PC-3 (cell line): ENCODE measurements at regions not wholly inside any gene's neighbourhood (a gene's known extent, or its start where the extent isn't known, plus 50 kb on each side); places are given as distances from the start of the nearest gene placed in this dataset.

ENCODE experiments used
- ATAC-seq: fragments of 200-7000 bp; cut with Tn5 transposase; 2 replicates; pipeline ENCODE4 v1.9.1; 2020; ENCODE audit warnings: mild to moderate bottlenecking, moderate library complexity
- BruUV-seq: library from RNA; stranded (reverse); fragments of 400-500 nt; replicated peaks from 2 replicates; lab custom pipeline; 2021; lab: Mats Ljungman, UMichigan
- CTCF ChIA-PET: fragments of 300-600 bp; sonication (Branson Sonifier 250); formaldehyde crosslinking; loops from one replicate; lab custom pipeline; 2022; ENCODE audit warnings: antibody characterized with exemption; lab: Charles Lee
- POLR2A ChIA-PET: fragments of 300-600 bp; sonication (Branson Sonifier 250); formaldehyde crosslinking; loops from one replicate; lab custom pipeline; 2022; ENCODE audit warnings: antibody characterized with exemption; ENCODE audit not compliant: unreplicated experiment; lab: Charles Lee
- DNase-seq: peaks from one replicate; pipeline ENCODE4 v3.0.0-alpha.2; 2015
- H2AFZ ChIP-seq: fragments of 300-600 bp; sonication (generic); 2 replicates; pipeline ENCODE4 v1.6.0; 2016; ENCODE audit warnings: antibody characterized with exemption, low read length
- H3F3A ChIP-seq: fragments of 300-600 bp; sonication (generic); one replicate; pipeline ENCODE4 v1.6.0; 2017; ENCODE audit warnings: antibody characterized with exemption, low read length, control low read depth, mild to moderate bottlenecking; ENCODE audit not compliant: unreplicated experiment
- H3K27ac ChIP-seq: fragments of 300-600 bp; sonication (generic); 2 replicates; pipeline ENCODE4 v1.5.1; 2016; ENCODE audit warnings: mild to moderate bottlenecking, low read length
- H3K27me3 ChIP-seq: fragments of 300-600 bp; sonication (generic); 2 replicates; pipeline ENCODE4 v1.6.1; 2016; ENCODE audit warnings: low read length, mixed read lengths
- H3K36me3 ChIP-seq: fragments of 300-600 bp; sonication (generic); 2 replicates; pipeline ENCODE4 v1.6.1; 2016; ENCODE audit warnings: low read depth, mixed run types, low read length, mixed read lengths
- H3K4me1 ChIP-seq: fragments of 300-600 bp; sonication (generic); 2 replicates; pipeline ENCODE4 v1.5.1; 2016; ENCODE audit warnings: low read length; ENCODE audit not compliant: insufficient read depth
- H3K4me2 ChIP-seq: fragments of 300-600 bp; sonication (generic); 2 replicates; pipeline ENCODE4 v1.6.0; 2016; ENCODE audit warnings: low read length
- H3K4me3 ChIP-seq: fragments of 300-600 bp; sonication (generic); 2 replicates; pipeline ENCODE4 v1.5.1; 2016; ENCODE audit warnings: mild to moderate bottlenecking, low read length, mixed read lengths
- H3K79me2 ChIP-seq: fragments of 300-600 bp; sonication (generic); 2 replicates; pipeline ENCODE4 v1.6.1; 2017; ENCODE audit warnings: low read length, mixed read lengths
- H3K9ac ChIP-seq: fragments of 300-600 bp; sonication (generic); 2 replicates; pipeline ENCODE4 v1.6.0; 2016; ENCODE audit warnings: mild to moderate bottlenecking, low read length
- H3K9me2 ChIP-seq: fragments of 300-600 bp; sonication (generic); replicated peaks from 2 replicates; pipeline ENCODE4 v1.6.1; 2016; ENCODE audit warnings: mixed run types, low read length, mixed read lengths
- H3K9me3 ChIP-seq: fragments of 300-600 bp; sonication (generic); 2 replicates; pipeline ENCODE4 v1.6.1; 2016; ENCODE audit warnings: low read length, mixed read lengths
- H4K20me1 ChIP-seq: fragments of 300-600 bp; sonication (generic); 2 replicates; pipeline ENCODE4 v1.6.1; 2016; ENCODE audit warnings: low read length, mixed read lengths
- EZH2 ChIP-seq: fragments of 300-600 bp; sonication (generic); IDR thresholded peaks from one replicate; pipeline ENCODE4 v1.6.1; 2017; ENCODE audit warnings: antibody characterized with exemption, mild to moderate bottlenecking, low read length; ENCODE audit not compliant: unreplicated experiment
- EZH2phosphoT487 ChIP-seq: fragments of 300-600 bp; sonication (generic); IDR thresholded peaks from 2 replicates; pipeline ENCODE4 v1.6.1; 2018; ENCODE audit warnings: mild to moderate bottlenecking, antibody characterized with exemption, low read length, borderline replicate concordance
- intact Hi-C: fragments of 100-400 bp; cut with micrococcal nuclease; formaldehyde crosslinking; loops from 2 replicates; pipeline ENCODE4 v1.9.0; 2023
- TF ChIP-seq, protein P1 (sequence below): fragments of 300-600 bp; sonication (generic); conservative IDR thresholded peaks from 2 replicates; pipeline ENCODE4 v1.5.1; 2017; ENCODE audit warnings: antibody characterized with exemption, low read depth, mild to moderate bottlenecking, low read length

DNA sequence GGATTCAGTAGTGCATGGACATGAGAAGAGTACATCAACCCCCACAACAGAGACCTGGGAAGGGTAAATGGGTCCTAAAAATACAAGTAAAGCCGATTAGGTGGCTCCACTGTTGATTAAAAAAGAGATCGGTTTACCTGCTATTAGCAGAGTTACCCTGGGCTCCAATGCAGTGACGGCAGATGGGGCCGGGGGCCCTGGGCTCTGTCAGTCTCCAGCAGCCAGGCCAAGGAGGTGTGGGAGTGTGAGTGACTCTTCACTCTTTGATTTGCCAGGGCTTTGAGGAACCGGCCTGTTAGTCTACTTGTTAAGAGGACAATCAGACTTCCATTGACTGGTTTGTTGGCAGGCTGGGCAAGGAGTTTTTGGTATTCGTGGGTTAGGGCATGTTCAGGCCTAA lies 1368.7 kb downstream of the UQCRFS1 start:
- intact Hi-C loops: no loop called here
- Histone ChIP-seq H3K27me3 (no peaks in the 10 kb centered on the region), H3K4me3 (no peak overlapping the region), H3F3A (no peaks in the 10 kb centered on the region), H3K9ac (no peak overlapping the region), H3K4me2 (no peak overlapping the region), H3K36me3 (no peaks in the 10 kb centered on the region), H3K9me3 (no peaks in the 10 kb centered on the region), H3K79me2 (no peaks in the 10 kb centered on the region), H3K27ac (no peak overlapping the region), H4K20me1 (no peaks in the 10 kb centered on the region), H2AFZ (no peak overlapping the region), H3K9me2 (no peaks in the 10 kb centered on the region), H3K4me1 (no peaks in the 10 kb centered on the region)
- BruUV-seq: no TSS peak
- no peak for DNase-seq
- ChIA-PET POLR2A (no interaction called here), CTCF (no interaction called here)
- ATAC-seq: no peak
- no peak for TF ChIP-seq EZH2phosphoT487
- TF ChIP-seq EZH2: no peak
- TF ChIP-seq, protein P1, sequence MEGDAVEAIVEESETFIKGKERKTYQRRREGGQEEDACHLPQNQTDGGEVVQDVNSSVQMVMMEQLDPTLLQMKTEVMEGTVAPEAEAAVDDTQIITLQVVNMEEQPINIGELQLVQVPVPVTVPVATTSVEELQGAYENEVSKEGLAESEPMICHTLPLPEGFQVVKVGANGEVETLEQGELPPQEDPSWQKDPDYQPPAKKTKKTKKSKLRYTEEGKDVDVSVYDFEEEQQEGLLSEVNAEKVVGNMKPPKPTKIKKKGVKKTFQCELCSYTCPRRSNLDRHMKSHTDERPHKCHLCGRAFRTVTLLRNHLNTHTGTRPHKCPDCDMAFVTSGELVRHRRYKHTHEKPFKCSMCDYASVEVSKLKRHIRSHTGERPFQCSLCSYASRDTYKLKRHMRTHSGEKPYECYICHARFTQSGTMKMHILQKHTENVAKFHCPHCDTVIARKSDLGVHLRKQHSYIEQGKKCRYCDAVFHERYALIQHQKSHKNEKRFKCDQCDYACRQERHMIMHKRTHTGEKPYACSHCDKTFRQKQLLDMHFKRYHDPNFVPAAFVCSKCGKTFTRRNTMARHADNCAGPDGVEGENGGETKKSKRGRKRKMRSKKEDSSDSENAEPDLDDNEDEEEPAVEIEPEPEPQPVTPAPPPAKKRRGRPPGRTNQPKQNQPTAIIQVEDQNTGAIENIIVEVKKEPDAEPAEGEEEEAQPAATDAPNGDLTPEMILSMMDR: no peak

DNA sequence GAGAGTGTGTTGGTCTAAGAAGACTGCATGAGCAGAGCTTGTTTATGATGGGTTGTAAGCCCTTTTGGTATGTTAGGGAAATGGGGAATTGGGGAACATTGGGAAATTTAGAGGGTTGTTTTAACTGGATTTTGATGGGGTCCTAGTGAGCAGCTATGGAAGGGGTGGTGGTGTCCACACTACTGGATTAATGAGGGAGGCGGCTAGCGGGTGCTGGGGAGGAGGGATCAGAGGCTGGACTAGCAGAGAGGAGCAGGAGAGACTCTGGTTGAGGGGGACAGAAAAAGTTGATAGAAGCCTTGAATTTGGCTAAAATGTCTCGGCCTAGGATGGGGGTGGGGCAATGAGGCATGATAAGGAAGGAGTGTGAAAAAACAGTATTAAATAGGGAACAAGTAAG lies 1369.1 kb downstream of the UQCRFS1 start:
- DNase-seq (no peak), ATAC-seq (no peak)
- Histone ChIP-seq H3K4me3 (no peak overlapping the region), H4K20me1 (no peaks in the 10 kb centered on the region), H3K9me2 (no peaks in the 10 kb centered on the region), H3F3A (no peaks in the 10 kb centered on the region), H2AFZ (no peak overlapping the region), H3K9ac (no peak overlapping the region), H3K79me2 (no peaks in the 10 kb centered on the region), H3K9me3 (no peaks in the 10 kb centered on the region), H3K4me1 (no peaks in the 10 kb centered on the region), H3K36me3 (no peaks in the 10 kb centered on the region), H3K27ac (no peak overlapping the region), H3K27me3 (no peaks in the 10 kb centered on the region), H3K4me2 (no peak overlapping the region)
- CTCF ChIA-PET: no interaction called here
- BruUV-seq: no TSS peak
- POLR2A ChIA-PET: no interaction called here
- intact Hi-C loops: no loop called here
- no peak for TF ChIP-seq EZH2phosphoT487
- TF ChIP-seq EZH2: no peak
- TF ChIP-seq, protein P1: no peak

DNA sequence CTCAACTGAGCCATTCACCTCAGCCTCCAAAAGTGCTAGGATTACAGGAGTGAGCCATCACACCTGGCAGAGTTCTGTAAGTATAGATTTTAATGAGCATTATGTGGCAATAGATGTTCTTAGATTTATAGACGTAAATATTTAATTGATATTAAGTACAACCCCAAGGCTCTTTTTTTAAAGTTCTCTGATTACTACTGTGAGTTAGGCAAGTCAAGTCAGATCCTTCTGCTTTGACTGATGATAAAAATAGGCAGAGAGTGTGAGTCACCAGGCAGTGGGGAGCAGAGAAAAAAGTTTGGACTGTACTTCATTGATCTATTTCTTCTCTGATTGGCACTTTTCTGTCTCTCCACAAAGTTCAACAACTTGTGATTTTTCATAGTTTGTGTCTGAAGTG lies 1379.9 kb downstream of the UQCRFS1 start:
- H3K27ac ChIP-seq: no peak overlapping the region
- DNase-seq (no peak), ATAC-seq (no peak)
- intact Hi-C loops: no loop called here
- H3K4me1 ChIP-seq: no peaks in the 10 kb centered on the region
- no peaks in the 10 kb centered on the region for H3F3A ChIP-seq
- H3K4me2 ChIP-seq: no peak overlapping the region
- H3K9me2 ChIP-seq: no peaks in the 10 kb centered on the region
- ChIA-PET CTCF (no interaction called here), POLR2A (no interaction called here)
- TF ChIP-seq EZH2 (no peak), EZH2phosphoT487 (no peak)
- TF ChIP-seq, protein P1: no peak
- no TSS peak for BruUV-seq
- H3K27me3 ChIP-seq: no peaks in the 10 kb centered on the region
- H3K9ac ChIP-seq: no peak overlapping the region
- H3K79me2 ChIP-seq: no peaks in the 10 kb centered on the region
- no peaks in the 10 kb centered on the region for H3K36me3 ChIP-seq
- H3K4me3 ChIP-seq: no peak overlapping the region
- no peaks in the 10 kb centered on the region for H3K9me3 ChIP-seq
- no peaks in the 10 kb centered on the region for H4K20me1 ChIP-seq
- H2AFZ ChIP-seq: no peak overlapping the region
